ENCODE measurements at regions not wholly inside any gene's neighbourhood (a gene's known extent, or its start where the extent isn't known, plus 50 kb on each side); places are given as distances from the start of the nearest gene placed in this dataset.

DNA sequence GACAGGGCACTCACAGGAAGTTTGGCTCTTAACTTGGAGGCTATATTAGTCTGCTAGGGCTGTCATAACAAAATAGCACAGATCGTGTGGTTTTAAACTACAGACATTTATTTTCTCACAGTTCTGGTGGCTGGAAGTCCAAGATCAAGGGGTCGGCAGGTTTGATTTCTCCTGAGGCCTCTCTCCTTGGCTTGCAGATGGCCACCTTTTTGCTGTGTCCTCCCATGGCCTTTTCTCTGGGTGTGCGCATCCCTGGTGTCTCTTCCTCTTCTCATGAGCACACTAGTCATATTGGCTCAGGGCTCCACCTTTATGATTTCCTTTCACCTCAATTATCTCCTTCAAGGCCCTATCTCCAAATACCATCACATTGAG lies 69.3 kb downstream of the FOXB1 start (continued):
- TF ChIP-seq ZNF398 (CRISPR knock-in tag; IDR thresholded peaks at IDR 0.05), result no peak
- TF ChIP-seq TARDBP (IDR thresholded peaks at IDR 0.05), result no peak
- no peak for TF ChIP-seq PHF21A (IDR thresholded peaks at IDR 0.05; ENCODE audit: borderline replicate concordance, low read depth)
- no peak for TF ChIP-seq ARHGAP35 (IDR thresholded peaks at IDR 0.05; ENCODE audit: partially characterized antibody)
- no peak for TF ChIP-seq POLR2A (conservative IDR thresholded peaks at IDR 0.05)
- TF ChIP-seq, protein P1, sequence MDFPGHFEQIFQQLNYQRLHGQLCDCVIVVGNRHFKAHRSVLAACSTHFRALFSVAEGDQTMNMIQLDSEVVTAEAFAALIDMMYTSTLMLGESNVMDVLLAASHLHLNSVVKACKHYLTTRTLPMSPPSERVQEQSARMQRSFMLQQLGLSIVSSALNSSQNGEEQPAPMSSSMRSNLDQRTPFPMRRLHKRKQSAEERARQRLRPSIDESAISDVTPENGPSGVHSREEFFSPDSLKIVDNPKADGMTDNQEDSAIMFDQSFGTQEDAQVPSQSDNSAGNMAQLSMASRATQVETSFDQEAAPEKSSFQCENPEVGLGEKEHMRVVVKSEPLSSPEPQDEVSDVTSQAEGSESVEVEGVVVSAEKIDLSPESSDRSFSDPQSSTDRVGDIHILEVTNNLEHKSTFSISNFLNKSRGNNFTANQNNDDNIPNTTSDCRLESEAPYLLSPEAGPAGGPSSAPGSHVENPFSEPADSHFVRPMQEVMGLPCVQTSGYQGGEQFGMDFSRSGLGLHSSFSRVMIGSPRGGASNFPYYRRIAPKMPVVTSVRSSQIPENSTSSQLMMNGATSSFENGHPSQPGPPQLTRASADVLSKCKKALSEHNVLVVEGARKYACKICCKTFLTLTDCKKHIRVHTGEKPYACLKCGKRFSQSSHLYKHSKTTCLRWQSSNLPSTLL (IDR thresholded peaks at IDR 0.05), result no peak

DNA sequence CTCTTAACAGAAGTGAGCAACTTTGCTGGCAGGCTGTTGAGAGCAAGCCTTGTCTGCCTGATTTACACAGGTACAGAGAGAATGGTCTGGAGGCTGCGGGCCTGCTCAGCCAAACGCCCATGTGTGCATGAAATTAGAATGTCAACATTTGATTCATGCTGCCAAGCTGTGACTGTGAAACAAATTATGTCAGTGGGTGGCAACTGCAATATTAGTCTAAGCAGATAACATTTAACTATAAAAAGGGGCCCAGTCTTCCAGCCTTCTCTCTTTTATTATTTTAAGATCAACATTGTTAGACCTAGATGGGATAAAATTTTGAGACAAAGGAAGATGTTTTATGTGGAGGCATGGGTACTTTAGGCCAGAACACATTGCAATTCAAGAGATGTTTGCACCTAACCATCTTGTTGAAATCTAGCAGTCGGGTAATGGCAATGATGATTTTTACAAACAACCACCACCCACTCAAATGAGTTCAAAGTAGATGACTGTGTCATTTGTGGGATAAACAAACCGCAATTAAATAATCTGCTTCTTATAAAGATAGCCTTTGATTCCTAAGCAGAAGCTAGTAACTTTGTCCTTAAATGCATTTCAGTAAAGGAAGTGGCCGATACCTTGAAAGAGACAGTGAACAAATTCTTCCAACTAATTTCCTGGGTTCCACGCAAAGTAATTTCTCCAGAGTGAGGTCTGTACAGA lies 70.2 kb downstream of the FOXB1 start:
- DNase-seq (ENCODE audit: extremely low read depth in 1 of 4, low spot score in 3 of 4) (no peak), ATAC-seq (no peak), FAIRE-seq (no peak)
- Histone ChIP-seq H3K36me3 (ENCODE audit: control insufficient read depth, insufficient read depth, low read length) (no peaks in the 10 kb centered on the region), H3K9me3 (replicated peaks; ENCODE audit: control insufficient read depth, insufficient read depth, low read depth, low read length) (no peaks in the 10 kb centered on the region), H3K27ac (ENCODE audit: extremely low read depth, low read depth, low read length) (no peak overlapping the region), H3K4me3 (no peak overlapping the region), H3K79me2 (ENCODE audit: control insufficient read depth, insufficient read depth, low read length) (no peaks in the 10 kb centered on the region), H3K4me1 (replicated peaks in 1 of 2; ENCODE audit: control insufficient read depth in 2 of 2, insufficient read depth in 2 of 2, low read length in 2 of 2) (no peaks in the 10 kb centered on the region), H3K9me1 (ENCODE audit: control insufficient read depth, insufficient read depth, low read length) (no peaks in the 10 kb centered on the region), H3K9ac (ENCODE audit: insufficient read depth in 1 of 2, low read depth in 2 of 2, low read length in 2 of 2) (no peak overlapping the region), H3K27me3 (ENCODE audit: control insufficient read depth in 2 of 2, insufficient read depth in 2 of 2, low read length in 2 of 2) (peaks cover 7 to 12% of the 10 kb centered on the region in 2 experiments; a peak in 4 of 5 replicates), H2AFZ (ENCODE audit: low read depth, low read length) (no peak overlapping the region), H3K4me2 (ENCODE audit: insufficient read depth, low read length) (no peak overlapping the region), H4K20me1 (replicated peaks; ENCODE audit: control insufficient read depth, insufficient read depth, low read length) (no peaks in the 10 kb centered on the region)
- CTCF ChIA-PET (ENCODE audit: low intra/inter-chr PET ratio), result no interaction called here
- no peak for TF ChIP-seq ZNF124 (CRISPR knock-in tag; IDR thresholded peaks at IDR 0.05)
- TF ChIP-seq TBL1XR1 (IDR thresholded peaks at IDR 0.05; ENCODE audit: low read length in 2 of 2), result no peak
- no peak for TF ChIP-seq ZC3H4 (CRISPR knock-in tag; IDR thresholded peaks at IDR 0.05; ENCODE audit: borderline replicate concordance)
- TF ChIP-seq HMG20B (CRISPR knock-in tag; IDR thresholded peaks at IDR 0.05), result no peak
- TF ChIP-seq RFX5 (IDR thresholded peaks at IDR 0.05; ENCODE audit: low read depth, low read length), result no peak
- TF ChIP-seq NFXL1 (CRISPR knock-in tag; IDR thresholded peaks at IDR 0.05), result no peak
- no peak for TF ChIP-seq RFX1 (IDR thresholded peaks at IDR 0.05)
- TF ChIP-seq ZNF384 (IDR thresholded peaks at IDR 0.05; ENCODE audit: low read depth, low read length), result no peak
- TF ChIP-seq ZNF143 (CRISPR knock-in tag; IDR thresholded peaks at IDR 0.05), result no peak
- TF ChIP-seq, protein P2, sequence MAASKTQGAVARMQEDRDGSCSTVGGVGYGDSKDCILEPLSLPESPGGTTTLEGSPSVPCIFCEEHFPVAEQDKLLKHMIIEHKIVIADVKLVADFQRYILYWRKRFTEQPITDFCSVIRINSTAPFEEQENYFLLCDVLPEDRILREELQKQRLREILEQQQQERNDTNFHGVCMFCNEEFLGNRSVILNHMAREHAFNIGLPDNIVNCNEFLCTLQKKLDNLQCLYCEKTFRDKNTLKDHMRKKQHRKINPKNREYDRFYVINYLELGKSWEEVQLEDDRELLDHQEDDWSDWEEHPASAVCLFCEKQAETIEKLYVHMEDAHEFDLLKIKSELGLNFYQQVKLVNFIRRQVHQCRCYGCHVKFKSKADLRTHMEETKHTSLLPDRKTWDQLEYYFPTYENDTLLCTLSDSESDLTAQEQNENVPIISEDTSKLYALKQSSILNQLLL (CRISPR knock-in tag; IDR thresholded peaks at IDR 0.05; ENCODE audit: borderline replicate concordance), result no peak
- TF ChIP-seq ZNF76 (CRISPR knock-in tag; IDR thresholded peaks at IDR 0.05; ENCODE audit: borderline replicate concordance), result no peak
- TF ChIP-seq POLR2A (conservative IDR thresholded peaks at IDR 0.05), result no peak
- no peak for TF ChIP-seq ARID2 (IDR thresholded peaks at IDR 0.05)
- POLR2A ChIA-PET, result interaction anchor here (0.6 kb wide), 1 partner anchor 188 kb away, joined by 3 read pairs; no protein-coding TSS in a partner anchor
- in situ Hi-C loops (cut with MboI) (no loop called here), intact Hi-C loops (cut with micrococcal nuclease) (no loop called here)
- WGBS (ENCODE audit: insufficient coverage, low coverage, missing lambda C conversion rate), result under 1% methylated on average over 6 of the region's 6 CpGs
- no TSS peak for BruUV-seq (replicated peaks)

Data from K562 (cell line).